ENCODE measurements at regions not wholly inside any gene's neighbourhood (a gene's known extent, or its start where the extent isn't known, plus 50 kb on each side); places are given as distances from the start of the nearest gene placed in this dataset.

GRCh38 chr10:29826801-29827450, 192.2 kb upstream of the SVIL start:
- TF ChIP-seq, protein P1, sequence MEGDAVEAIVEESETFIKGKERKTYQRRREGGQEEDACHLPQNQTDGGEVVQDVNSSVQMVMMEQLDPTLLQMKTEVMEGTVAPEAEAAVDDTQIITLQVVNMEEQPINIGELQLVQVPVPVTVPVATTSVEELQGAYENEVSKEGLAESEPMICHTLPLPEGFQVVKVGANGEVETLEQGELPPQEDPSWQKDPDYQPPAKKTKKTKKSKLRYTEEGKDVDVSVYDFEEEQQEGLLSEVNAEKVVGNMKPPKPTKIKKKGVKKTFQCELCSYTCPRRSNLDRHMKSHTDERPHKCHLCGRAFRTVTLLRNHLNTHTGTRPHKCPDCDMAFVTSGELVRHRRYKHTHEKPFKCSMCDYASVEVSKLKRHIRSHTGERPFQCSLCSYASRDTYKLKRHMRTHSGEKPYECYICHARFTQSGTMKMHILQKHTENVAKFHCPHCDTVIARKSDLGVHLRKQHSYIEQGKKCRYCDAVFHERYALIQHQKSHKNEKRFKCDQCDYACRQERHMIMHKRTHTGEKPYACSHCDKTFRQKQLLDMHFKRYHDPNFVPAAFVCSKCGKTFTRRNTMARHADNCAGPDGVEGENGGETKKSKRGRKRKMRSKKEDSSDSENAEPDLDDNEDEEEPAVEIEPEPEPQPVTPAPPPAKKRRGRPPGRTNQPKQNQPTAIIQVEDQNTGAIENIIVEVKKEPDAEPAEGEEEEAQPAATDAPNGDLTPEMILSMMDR (IDR thresholded peaks at IDR 0.05; ENCODE audit: insufficient read depth, low read length) = no peak
- DNase-seq (ENCODE audit: low read depth) = no peak
- H3K4me3 ChIP-seq (ENCODE audit: low read depth, low read length) = no peak overlapping the region

- TF ChIP-seq, protein P1 (IDR thresholded peaks at IDR 0.05; ENCODE audit: insufficient read depth, low read length) = no peak
- no peak for DNase-seq (ENCODE audit: low read depth)
- H3K4me3 ChIP-seq (ENCODE audit: low read depth, low read length) = no peak overlapping the region
Observed at GRCh38 chr10:29826221-29826620, 191.4 kb upstream of the SVIL start.

- TF ChIP-seq, protein P1 (IDR thresholded peaks at IDR 0.05; ENCODE audit: insufficient read depth, low read length) = no peak
- DNase-seq (ENCODE audit: low read depth) = no peak
Observed at GRCh38 chr10:29823553-29824080, 188.8 kb upstream of the SVIL start.

GRCh38 chr10:29820890-29821461, 186.2 kb upstream of the SVIL start:
- no peak for DNase-seq (ENCODE audit: low read depth)
- no peak overlapping the region for H3K4me3 ChIP-seq (ENCODE audit: low read depth, low read length)
- TF ChIP-seq, protein P1 (IDR thresholded peaks at IDR 0.05; ENCODE audit: insufficient read depth, low read length) = no peak

More at GRCh38 chr10:29823553-29824080, 188.8 kb upstream of the SVIL start:
- no peak overlapping the region for H3K4me3 ChIP-seq (ENCODE audit: low read depth, low read length)

DNA sequence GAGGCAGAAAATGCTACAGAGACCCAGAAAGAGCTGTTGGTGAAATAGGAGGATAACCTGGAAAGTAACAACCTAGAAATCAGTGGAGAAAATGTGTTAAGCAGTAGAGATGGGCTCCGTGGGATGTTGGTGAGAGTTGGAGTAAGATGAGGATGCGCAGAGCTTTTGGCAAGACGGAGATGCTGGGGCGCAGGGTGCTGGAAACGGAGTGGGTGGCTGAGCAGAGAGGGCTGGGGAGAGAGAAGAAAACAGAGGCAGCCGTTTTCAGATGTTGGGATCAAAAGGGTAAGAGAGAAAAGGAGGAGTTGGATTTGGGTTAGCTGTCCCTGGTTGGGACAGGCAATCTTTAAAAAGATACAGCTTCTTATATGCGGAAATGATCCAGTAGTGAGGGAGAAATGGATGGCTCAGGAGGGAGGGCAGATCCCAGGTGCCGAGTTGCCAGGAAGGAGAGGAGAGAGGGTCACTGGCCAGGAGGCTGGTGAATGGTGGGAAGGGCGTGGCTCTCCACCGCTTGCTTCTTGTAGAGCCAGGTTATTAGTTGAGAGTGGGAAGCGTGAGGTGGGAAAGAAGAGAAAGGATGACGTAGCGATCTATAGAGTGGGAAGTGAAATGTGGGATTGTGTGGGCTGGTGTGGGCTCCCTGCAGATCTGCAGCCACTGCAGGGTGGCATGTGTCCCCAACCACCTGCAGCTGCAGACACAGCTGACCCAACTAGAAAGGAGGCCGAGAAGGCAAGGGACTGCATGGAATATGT, 182.2 kb upstream of the SVIL start:
- H3K4me3 ChIP-seq (ENCODE audit: low read depth, low read length) = no peak overlapping the region
- TF ChIP-seq, protein P1 (IDR thresholded peaks at IDR 0.05; ENCODE audit: insufficient read depth, low read length) = no peak
- no peak for DNase-seq (ENCODE audit: low read depth)

GRCh38 chr10:29815572-29815971, 180.8 kb upstream of the SVIL start:
- H3K4me3 ChIP-seq (ENCODE audit: low read depth, low read length) = no peak overlapping the region
- no peak for DNase-seq (ENCODE audit: low read depth)
- TF ChIP-seq, protein P1 (IDR thresholded peaks at IDR 0.05; ENCODE audit: insufficient read depth, low read length) = no peak
